Thymus (tissue), 11 donors: ENCODE measurements at regions not wholly inside any gene's neighbourhood (a gene's known extent, or its start where the extent isn't known, plus 50 kb on each side); places are given as distances from the start of the nearest gene placed in this dataset.

Source experiments
- DNase-seq, 9 donors: peaks; one replicate each; pipeline ENCODE4 v3.0.0-alpha.2; 2013; ENCODE audit warnings: low spot score in 9 of 9, low read depth in 6 of 9, missing footprints in 1 of 9
- H3K27ac ChIP-seq, 2 donors: one replicate each; pipeline ENCODE4 v1.5.1; 2013; ENCODE audit warnings: control low read depth in 1 of 2, low read depth in 1 of 2, low read length in 1 of 2, mild to moderate bottlenecking in 1 of 2, moderate library complexity in 1 of 2
- H3K27me3 ChIP-seq, 2 donors: one replicate each; pipeline ENCODE4 v1.5.1; 2013; ENCODE audit warnings: low read length in 1 of 2; ENCODE audit not compliant: control insufficient read depth in 2 of 2, insufficient read depth in 1 of 2
- H3K36me3 ChIP-seq, 2 donors: one replicate each; pipeline ENCODE4 v1.5.1; 2013; ENCODE audit warnings: low read length in 1 of 2, mild to moderate bottlenecking in 1 of 2, moderate library complexity in 1 of 2; ENCODE audit not compliant: control insufficient read depth in 2 of 2, insufficient read depth in 2 of 2
- H3K4me1 ChIP-seq, 2 donors: one replicate each; pipeline ENCODE4 v1.5.1; 2013; ENCODE audit warnings: low read length in 2 of 2; ENCODE audit not compliant: control insufficient read depth in 2 of 2, insufficient read depth in 2 of 2
- H3K4me3 ChIP-seq, 2 donors: one replicate each; pipeline ENCODE4 v1.5.1; 2013; ENCODE audit warnings: low read length in 2 of 2, control low read depth in 1 of 2, mild to moderate bottlenecking in 1 of 2
- H3K9me3 ChIP-seq, 2 donors: one replicate each; pipeline ENCODE4 v1.5.1; 2013; ENCODE audit warnings: low read length in 1 of 2, mild to moderate bottlenecking in 1 of 2; ENCODE audit not compliant: control insufficient read depth in 2 of 2, insufficient read depth in 1 of 2
- WGBS: extraction: QIAGEN DNeasy Blood & Tissue Kit; methylation state at CpG from one replicate; pipeline ENCODE4 v1.1.7; 2013; 5-methylcytosine and 5-hydroxymethylcytosine counted together
- donor health status: healthy.

DNA sequence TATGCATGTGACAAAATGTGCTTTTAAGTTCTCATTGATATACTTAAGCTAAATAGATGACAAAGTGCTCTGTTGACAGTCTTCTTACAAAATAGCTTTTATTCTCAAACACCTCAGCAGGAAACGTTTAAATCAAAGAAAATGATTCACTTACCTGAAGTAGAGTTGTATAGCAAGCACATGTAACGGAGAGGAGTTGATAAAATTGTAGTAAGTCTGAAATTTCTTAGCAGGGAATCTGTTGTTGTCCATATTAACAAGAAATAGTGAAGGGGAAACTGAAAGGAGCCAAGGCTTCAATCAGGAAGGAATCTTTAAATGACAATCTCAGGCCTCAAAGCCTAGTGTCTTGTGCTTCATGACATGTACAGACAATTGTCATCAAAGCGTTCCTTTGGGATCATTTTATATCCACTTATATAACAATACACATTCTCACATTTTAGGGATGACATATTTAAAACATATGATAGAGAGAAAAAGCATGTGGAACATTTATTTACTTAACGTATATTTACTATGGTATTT lies 2010.2 kb upstream of the IGFBP7 start:
- H3K4me3 ChIP-seq = no peak overlapping the region
- no peaks in the 10 kb centered on the region for H3K9me3 ChIP-seq
- no peak for DNase-seq
- 75% methylated on average over 4 of the region's 4 CpGs for WGBS
- no peaks in the 10 kb centered on the region for H3K27me3 ChIP-seq
- H3K27ac ChIP-seq = no peak overlapping the region
- H3K36me3 ChIP-seq = no peaks in the 10 kb centered on the region
- H3K4me1 ChIP-seq = no peaks in the 10 kb centered on the region

DNA sequence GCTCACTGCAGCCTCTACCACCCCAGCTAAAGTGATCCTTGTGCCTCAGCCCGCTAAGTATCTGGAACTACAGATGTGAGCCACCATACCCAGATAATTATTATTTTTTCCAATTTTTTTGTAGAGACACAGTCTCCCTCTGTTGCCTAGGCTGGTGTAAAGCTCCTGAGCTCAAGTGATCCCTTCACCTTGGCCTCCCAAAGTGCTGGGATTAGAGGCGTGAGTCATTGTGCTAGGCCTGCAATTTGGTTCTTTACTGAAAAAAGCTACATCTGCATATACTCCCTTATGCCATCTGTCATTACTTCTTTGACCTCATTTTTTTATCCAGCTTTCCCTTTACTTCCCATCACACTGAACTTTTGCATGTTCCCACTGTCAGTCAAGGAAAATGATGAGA lies 2012.4 kb upstream of the IGFBP7 start:
- no peaks in the 10 kb centered on the region for H3K27me3 ChIP-seq
- no peaks in the 10 kb centered on the region for H3K9me3 ChIP-seq
- no peaks in the 10 kb centered on the region for H3K36me3 ChIP-seq
- DNase-seq = no peak
- H3K27ac ChIP-seq = no peak overlapping the region
- H3K4me3 ChIP-seq = no peak overlapping the region
- 47% methylated on average over 2 of the region's 2 CpGs for WGBS
- no peaks in the 10 kb centered on the region for H3K4me1 ChIP-seq

DNA sequence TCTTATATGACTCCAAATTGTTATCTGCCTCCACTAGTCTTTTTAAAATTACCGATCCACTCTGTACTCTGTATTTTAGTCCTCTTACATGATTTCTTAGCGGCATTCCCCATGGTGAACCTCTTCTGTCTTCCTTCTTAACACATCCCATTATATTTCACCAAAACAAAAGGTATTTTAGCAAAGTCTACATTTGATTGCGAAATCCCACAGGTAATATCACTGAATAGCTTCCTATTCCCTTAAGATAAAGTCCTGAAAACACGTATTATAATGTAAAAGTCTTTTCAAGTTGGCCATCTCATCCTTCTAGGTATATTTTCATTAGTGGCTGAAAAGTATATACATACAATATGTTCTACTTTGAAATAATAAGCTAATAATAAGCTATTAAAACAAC lies 2016.0 kb upstream of the IGFBP7 start:
- no peaks in the 10 kb centered on the region for H3K36me3 ChIP-seq
- 87% methylated on average over 4 of the region's 4 CpGs for WGBS
- no peak for DNase-seq
- H3K4me3 ChIP-seq = no peak overlapping the region
- H3K27ac ChIP-seq = no peak overlapping the region
- no peaks in the 10 kb centered on the region for H3K9me3 ChIP-seq
- no peaks in the 10 kb centered on the region for H3K27me3 ChIP-seq
- no peaks in the 10 kb centered on the region for H3K4me1 ChIP-seq

DNA sequence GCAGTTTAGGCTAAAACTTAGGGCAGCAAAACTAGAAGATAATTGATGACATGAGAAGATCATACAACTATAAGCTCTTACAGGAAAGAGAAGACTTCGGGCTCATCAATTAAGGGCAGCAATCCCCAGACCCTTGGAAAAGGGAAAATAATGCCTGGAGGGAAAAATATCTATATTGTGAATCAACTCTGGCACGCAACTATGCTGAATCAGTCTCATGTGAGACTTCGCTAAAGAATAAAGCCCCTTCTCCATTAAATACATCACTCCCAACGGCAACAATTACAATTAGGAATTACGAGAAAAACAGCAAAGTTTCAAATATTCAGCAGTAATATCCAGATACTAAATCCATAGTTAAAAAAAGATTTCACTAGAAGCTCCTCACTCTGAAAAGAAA lies 2016.8 kb upstream of the IGFBP7 start:
- DNase-seq = no peak
- Histone ChIP-seq H3K4me3 (no peak overlapping the region), H3K27me3 (no peaks in the 10 kb centered on the region), H3K27ac (no peak overlapping the region), H3K36me3 (no peaks in the 10 kb centered on the region), H3K9me3 (no peaks in the 10 kb centered on the region), H3K4me1 (no peaks in the 10 kb centered on the region)
- 95% methylated on average over 5 of the region's 5 CpGs for WGBS

DNA sequence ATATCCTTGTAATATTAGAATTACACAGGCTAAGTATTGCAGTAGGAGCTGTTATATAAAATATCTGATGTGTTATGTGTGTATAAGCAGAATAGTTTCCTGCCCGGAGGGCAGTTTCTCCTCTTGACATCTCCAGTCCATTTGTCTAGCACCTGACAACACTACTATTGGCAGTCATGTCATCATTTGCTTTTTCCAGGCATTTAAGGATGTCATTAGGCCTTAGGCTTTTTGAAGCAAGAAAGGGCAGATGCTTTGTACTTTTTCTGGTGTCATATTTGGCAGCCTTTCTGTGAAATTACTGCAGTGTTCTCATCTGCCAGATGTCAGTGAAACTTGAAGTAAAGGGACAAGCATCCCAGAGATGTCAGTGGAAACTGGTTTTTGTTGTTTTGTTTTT lies 2017.6 kb upstream of the IGFBP7 start:
- no peaks in the 10 kb centered on the region for H3K27me3 ChIP-seq
- no peak overlapping the region for H3K27ac ChIP-seq
- no peak for DNase-seq
- WGBS = 95% methylated on average over 1 of the region's 1 CpG
- no peak overlapping the region for H3K4me3 ChIP-seq
- H3K4me1 ChIP-seq = no peaks in the 10 kb centered on the region
- H3K9me3 ChIP-seq = no peaks in the 10 kb centered on the region
- H3K36me3 ChIP-seq = no peaks in the 10 kb centered on the region

DNA sequence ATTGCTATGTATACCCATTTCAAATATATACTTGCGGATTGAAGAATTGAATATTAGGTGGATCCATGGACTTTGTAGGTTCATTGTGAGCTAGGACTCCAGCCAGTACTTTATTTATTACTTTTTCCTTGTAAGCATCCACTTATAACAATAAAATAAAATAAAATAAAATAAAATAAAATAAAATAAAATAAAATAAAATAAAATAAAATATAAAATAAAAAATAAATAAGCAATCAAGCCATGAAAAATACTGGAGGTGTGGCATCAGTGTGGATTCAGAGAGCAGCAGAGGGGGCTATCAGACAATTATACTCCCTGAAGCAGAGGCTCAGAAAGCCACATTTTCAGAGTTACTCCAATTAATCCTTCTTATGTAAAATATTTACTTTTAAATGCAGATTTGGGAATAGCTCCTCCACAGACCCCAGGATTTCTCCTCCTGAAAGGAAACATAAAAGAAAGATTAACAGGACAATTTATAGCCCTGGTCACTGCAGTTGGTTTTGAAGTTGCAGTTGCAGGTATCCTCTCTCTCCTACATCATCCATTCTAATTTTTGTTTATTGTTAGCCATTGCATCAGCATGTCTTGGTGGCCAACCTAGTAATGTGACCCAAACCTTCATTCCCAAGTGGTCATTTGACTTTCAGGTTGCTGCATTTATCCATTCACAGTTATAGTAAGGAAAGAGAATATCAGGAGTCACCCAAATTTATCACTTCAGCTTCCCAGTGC lies 2025.2 kb upstream of the IGFBP7 start:
- H3K9me3 ChIP-seq = no peaks in the 10 kb centered on the region
- no peaks in the 10 kb centered on the region for H3K4me1 ChIP-seq
- H3K36me3 ChIP-seq = no peaks in the 10 kb centered on the region
- no peak overlapping the region for H3K4me3 ChIP-seq
- 95% methylated on average over 1 of the region's 1 CpG for WGBS
- no peaks in the 10 kb centered on the region for H3K27me3 ChIP-seq
- no peak overlapping the region for H3K27ac ChIP-seq
- no peak for DNase-seq

DNA sequence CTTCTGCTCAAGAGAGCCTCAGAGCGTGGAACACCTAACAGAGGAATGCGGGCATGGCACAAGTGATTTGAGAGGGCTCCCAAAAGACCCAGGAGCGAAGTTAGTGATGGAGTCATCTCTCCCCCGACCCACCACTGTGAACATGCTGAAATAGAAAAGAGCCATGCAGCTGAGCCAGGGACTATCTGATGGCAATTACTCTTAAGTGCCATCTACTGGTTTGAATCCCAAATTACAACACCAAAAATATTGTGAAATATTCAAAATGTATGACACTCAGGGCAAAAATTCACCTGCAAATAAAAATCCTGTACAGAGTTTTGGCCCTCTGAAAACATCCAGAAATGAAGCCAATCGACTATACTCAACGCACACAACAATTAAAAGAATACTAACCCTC lies 2038.9 kb upstream of the ADGRL3 start:
- Histone ChIP-seq H3K36me3 (no peaks in the 10 kb centered on the region), H3K27ac (no peak overlapping the region), H3K9me3 (peaks cover 0 to 8% of the 10 kb centered on the region in 2 donors), H3K4me1 (no peaks in the 10 kb centered on the region), H3K27me3 (no peaks in the 10 kb centered on the region), H3K4me3 (no peak overlapping the region)
- no peak for DNase-seq
- 74% methylated on average over 6 of the region's 6 CpGs for WGBS

DNA sequence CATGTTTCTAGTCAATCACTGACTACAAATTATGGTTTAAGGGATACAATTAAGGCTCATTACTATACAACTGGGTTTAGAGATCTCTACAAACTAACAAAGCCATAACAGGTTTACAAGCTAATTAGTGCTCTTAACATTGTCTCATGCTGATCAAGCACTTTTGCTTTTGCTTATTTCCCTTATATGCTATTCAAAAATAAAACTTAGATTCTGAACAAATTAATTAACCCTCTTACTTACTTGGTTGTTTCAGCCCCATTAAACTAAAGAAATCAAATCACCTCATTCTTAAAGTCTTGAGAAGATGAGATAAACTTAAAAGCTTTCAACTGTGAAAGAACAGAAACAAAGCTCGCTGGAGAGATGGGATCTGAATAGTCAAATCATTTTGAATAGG lies 2024.5 kb upstream of the ADGRL3 start:
- H3K27ac ChIP-seq = no peak overlapping the region
- no peaks in the 10 kb centered on the region for H3K36me3 ChIP-seq
- 93% methylated on average over 1 of the region's 1 CpG for WGBS
- no peaks in the 10 kb centered on the region for H3K27me3 ChIP-seq
- DNase-seq = no peak
- H3K9me3 ChIP-seq = peaks cover 0 to 9% of the 10 kb centered on the region in 2 donors
- no peak overlapping the region for H3K4me3 ChIP-seq
- H3K4me1 ChIP-seq = no peaks in the 10 kb centered on the region

DNA sequence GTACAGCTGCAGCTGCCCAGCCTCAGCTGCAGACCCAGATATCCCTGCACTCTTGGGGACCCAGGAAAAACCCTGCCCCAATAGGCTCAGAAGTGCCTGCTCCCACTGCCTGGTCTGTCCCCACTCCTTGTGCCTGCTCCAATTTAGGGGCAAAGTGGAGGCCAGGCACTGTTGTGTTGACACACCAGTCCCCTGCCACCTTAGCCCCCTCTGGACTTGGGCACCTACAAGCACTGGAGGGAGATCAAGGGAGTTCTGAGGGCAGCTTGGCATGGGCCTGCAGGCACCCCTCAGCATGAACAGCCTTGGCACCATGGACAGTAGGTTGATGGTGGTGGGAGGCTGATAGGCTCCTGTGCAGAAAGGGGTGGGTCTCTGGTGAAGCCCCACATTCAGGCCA lies 2020.8 kb upstream of the ADGRL3 start:
- Histone ChIP-seq H3K36me3 (no peaks in the 10 kb centered on the region), H3K4me3 (no peak overlapping the region), H3K4me1 (no peaks in the 10 kb centered on the region), H3K27ac (no peak overlapping the region), H3K9me3 (peaks cover 0 to 9% of the 10 kb centered on the region in 2 donors), H3K27me3 (no peaks in the 10 kb centered on the region)
- no peak for DNase-seq
